GM18498 (cell line): ENCODE measurements at regions not wholly inside any gene's neighbourhood (a gene's known extent, or its start where the extent isn't known, plus 50 kb on each side); places are given as distances from the start of the nearest gene placed in this dataset.

Experiments used
- ATAC-seq: cut with Tn5 transposase; IDR thresholded peaks from one replicate; pipeline ENCODE4 v1.9.1; 2021; ENCODE audit warnings: mild to moderate bottlenecking, moderate library complexity; ENCODE audit not compliant: unreplicated experiment

- no peak for ATAC-seq
Observed at GRCh38 chr6:43911354-43912115, 141.5 kb downstream of the VEGFA start.

DNA sequence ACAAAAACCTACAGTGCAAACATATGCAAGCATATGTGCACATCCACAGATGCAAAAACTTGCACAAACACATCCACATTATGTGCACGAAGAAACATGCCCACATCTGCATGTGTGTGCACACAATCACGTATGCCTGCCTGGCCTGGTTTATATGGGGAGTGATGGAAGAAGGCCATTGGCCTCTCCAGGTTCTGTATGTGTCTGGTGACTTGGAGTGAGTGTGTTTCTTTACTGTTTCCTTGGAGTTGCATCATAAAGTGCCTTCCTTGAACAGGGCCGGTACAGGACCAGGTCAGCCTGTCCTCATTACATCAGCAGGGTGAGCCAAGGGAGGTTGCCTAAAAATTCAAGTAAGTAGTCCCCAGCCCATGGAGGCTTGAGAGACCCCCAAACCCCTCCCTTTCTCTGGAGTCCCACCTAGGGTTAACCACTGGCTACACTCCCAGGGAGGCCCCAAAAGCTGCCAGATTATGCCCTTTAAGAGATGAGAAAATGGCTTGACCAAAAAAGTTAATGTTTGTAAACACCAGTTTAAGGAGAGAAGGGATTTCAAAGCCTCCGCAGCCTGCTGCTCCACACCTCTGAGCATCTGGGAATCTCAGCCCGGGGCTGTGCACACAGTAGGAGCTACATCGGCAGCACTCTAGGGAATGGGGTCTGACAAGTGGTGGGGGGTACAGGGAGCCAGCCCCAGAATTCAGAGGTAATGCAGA is 140.8 kb downstream of the VEGFA start:
- ATAC-seq: no peak

DNA sequence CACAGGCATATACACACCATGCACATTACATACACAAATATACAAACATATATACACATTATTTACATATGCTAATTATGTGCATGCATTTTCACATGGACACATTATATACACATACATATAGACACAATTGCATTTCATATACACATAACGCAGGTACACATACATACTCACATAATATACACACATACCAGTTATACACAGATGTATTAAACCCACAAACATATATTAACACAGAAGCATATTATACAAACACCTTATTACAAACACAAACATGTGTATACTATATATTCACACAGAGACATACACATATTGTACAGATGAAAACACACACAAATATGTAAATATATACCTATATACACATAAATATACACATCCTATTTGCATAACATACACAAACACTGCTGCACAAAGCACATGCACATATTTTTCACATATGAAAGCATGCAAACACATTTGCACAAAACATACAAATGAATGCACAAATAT is 140.2 kb downstream of the VEGFA start:
- ATAC-seq: no peak

DNA sequence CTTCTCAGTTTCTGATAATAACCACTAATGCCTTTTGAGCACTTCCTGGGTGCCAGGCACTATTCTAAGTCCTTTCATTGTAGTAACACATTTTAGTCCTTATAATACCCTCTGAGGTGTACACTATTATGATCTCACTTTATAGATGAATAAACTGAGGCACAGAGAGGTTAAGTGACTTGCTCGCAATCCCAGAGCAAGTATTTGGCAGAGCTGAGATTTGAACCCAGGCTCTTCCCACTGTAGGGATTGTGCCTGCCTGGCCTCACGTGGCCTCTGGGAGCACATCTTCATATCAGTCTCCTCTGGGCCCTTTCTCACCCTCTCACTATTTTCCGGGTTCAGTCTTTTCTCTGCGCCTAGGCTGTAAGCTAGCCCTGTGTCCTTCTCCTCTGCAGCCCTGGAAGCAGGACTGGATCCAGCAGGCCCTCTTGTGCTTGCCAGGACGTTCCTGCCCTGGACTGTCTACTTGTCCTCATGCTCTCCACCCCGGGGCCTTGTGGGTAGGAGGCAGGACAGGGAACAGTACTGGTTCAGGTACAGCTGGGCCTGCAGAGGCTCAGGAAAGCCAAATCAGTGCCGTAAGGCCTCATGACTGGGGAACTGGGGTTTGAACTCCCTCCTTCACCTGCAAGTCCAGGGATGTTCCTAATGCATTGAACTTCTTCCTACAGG is 139.6 kb downstream of the VEGFA start:
- ATAC-seq: no peak

DNA sequence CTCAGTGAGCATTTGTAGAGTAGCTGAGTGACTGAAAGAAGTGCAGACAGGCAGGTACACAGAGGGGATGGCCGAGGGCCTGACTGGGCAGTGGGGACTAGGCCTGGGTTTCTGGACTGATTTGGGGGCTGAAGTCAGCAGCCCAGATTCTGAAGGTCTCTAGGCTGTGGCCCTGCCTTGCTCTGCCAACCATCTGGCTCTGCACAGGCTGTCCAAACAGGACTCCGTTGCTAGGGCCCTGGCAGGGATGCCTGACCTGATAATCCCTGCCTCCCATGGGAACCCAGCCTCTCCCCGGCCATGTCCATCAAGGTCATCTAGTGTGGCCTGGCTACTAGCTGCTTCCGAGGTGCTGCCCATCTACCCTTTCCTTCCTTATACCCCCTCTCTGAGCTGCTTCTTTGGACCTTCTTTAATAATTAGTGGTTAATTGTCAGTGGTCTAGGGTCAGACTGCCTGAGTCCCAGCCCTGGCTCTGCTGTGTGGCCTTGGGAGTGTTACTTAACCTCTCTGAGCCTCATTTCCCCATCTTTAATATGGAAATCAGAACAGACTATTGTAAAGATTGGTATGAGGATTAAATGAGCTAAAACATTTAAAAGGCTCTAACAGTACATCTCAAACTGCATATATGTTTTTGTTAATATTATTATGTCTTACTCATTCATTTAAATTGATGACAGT is 137.9 kb downstream of the VEGFA start:
- no peak for ATAC-seq

GRCh38 chr6:43907312-43907711 is 137.3 kb downstream of the VEGFA start:
- ATAC-seq: no peak

DNA sequence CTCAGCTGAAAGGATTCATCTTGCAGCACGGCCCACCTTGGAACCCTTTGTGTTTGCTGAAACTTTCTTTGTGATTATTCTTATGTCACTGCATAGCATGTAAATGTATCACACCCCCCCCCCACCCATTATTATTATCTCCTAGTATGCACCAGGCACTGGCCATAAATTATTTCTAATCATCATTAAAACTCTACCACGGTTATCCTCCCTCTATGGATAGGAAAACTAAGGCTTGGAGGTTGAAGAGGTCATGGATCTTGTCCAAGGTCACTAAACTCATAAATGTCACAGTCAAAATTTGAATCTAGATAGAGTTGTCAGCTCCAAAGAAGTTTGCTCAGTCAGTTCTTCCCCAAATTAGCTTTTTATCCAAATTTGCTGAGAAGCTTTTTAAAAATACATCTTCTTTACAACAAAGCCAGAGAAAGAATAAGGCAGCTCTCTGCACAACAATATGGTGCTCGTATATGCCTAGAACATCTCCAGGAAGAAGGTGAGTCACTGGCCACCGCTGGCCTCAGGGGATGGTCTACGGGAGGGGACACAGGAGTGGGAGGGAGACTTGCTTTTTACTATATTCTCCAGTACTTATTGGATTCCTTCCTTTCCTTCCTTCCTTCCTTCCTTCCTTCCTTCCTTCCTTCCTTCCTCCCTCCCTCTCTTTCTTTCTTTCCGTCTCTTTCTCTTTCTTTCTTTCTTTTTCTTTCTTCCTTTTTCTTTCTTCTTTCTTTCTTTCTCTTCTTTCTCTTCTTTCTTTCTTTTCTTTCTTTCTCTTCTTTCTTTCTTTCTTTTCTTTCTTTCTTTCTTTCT is 134.5 kb downstream of the VEGFA start:
- ATAC-seq: no peak

GRCh38 chr6:43903739-43904290 is 133.8 kb downstream of the VEGFA start:
- ATAC-seq: no peak

DNA sequence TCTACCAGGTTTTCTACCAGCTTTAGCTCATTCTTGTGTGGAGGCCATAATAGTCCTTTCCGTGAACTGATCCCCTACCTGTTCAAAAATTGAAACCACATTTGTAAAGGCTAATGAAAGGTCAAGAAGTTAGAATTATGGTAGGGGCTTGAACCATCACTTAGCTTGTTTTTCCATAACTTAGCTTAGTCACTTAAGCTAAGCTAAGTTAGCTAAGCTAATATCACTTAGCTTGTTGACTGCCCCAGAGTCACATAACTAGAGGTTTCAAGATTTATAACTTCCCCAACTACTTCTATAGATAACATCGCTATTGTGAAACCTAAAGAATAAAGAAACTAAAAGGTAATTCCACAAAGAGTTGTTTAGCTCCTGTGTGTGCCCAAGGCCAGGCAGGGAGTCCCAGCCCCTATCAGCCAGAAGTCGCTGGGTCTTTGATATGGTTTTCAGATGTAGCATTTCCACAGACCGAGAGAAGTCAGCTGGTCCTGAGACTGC is 131.8 kb downstream of the VEGFA start:
- no peak for ATAC-seq

GRCh38 chr6:43900916-43901732 is 131.1 kb downstream of the VEGFA start:
- ATAC-seq: no peak

- no peak for ATAC-seq
Observed at GRCh38 chr6:43900560-43900915, 130.5 kb downstream of the VEGFA start.

DNA sequence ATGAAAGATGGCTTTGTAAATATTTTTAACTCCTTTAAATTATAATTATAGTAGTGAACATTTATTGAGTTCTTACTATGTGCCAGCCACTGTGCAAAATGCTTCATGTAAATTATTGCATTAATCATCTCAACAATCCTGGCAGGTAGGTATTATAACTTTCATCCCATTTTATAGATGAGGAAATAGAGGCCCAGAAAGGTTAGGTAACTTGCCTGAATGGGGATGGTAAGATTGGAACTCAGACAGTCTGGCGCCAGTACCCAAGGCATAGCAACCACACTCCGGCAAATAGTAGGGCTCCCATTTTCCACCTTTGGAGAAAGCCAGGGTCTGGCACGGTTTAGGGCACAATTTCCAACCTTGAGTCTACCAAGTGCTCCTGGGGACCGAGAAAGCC is 129.8 kb downstream of the VEGFA start:
- ATAC-seq: no peak

DNA sequence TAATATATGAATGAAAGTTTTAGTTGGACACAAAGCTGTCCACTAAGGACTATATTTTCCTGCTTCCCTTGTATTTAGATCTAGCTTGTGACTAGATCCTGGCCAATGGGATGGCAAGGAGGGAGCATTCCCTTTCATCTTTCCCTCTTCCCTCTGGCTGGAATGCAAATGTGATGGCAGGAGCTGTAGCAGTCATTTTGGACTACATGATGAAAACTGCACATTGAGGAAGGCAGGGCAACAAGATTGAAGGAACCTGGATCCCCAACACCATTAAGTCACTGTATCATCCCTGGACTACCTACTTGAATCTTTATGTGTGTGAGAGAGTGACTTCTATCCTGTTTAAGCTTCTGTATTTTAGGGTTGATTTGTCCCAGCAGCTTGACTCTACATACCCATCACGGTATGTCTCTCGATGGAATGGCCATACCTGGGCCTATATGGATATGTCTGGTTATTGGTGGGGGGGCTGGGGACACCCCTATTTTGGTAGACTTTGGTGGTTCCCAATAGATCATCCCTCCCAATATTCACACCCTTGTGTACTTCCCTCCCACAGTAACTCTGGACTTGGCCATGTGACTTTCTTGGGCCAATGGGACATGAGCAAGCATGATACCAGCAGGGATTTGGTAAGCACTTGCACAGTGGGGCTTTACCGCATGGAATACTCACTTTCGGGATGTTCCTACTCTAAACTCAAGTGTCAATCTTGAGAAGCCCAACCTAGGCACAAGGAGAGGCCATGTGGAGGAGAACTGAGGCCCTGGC is 128.5 kb downstream of the VEGFA start:
- ATAC-seq: no peak

- no peak for ATAC-seq
Observed at GRCh38 chr6:43897571-43898302, 127.7 kb downstream of the VEGFA start.

GRCh38 chr6:43896329-43897255 is 126.6 kb downstream of the VEGFA start:
- no peak for ATAC-seq

- ATAC-seq: no peak
Observed at GRCh38 chr6:43895656-43896328, 125.8 kb downstream of the VEGFA start.
